ENCODE measurements at regions not wholly inside any gene's neighbourhood (a gene's known extent, or its start where the extent isn't known, plus 50 kb on each side); places are given as distances from the start of the nearest gene placed in this dataset.

GRCh38 chr10:36191009-36191408, 548.9 kb upstream of the FZD8 start:
- DNase-seq: no peak

GRCh38 chr10:36188461-36188860, 546.4 kb upstream of the FZD8 start:
- DNase-seq: peak; percentile 54

GRCh38 chr10:36188080-36188453, 546.0 kb upstream of the FZD8 start:
- DNase-seq: peak; percentile 64

- DNase-seq: peak; percentile 39
Observed at GRCh38 chr10:36187380-36188079, 545.4 kb upstream of the FZD8 start.

- DNase-seq: no peak
Observed at GRCh38 chr10:36185097-36185496, 543.0 kb upstream of the FZD8 start.

- DNase-seq: no peak
Observed at GRCh38 chr10:36183726-36184125, 541.6 kb upstream of the FZD8 start.

- DNase-seq: no peak
Observed at GRCh38 chr10:36183056-36183455, 541.0 kb upstream of the FZD8 start.

- DNase-seq: no peak
Observed at GRCh38 chr10:36182606-36183005, 540.5 kb upstream of the FZD8 start.

GRCh38 chr10:36182179-36182566, 540.1 kb upstream of the FZD8 start:
- DNase-seq: no peak

- DNase-seq: no peak
Observed at GRCh38 chr10:36181426-36182178, 539.5 kb upstream of the FZD8 start.

- no peak for DNase-seq
Observed at GRCh38 chr10:36178616-36179015, 536.5 kb upstream of the FZD8 start.

GRCh38 chr10:36177071-36177470, 535.0 kb upstream of the FZD8 start:
- no peak for DNase-seq

GRCh38 chr10:36175954-36176353, 533.9 kb upstream of the FZD8 start:
- no peak for DNase-seq

GRCh38 chr10:36173364-36173763, 531.3 kb upstream of the FZD8 start:
- DNase-seq: no peak

- DNase-seq: no peak
Observed at GRCh38 chr10:36171953-36172940, 530.2 kb upstream of the FZD8 start.

GRCh38 chr10:36171556-36171952, 529.5 kb upstream of the FZD8 start:
- no peak for DNase-seq

GRCh38 chr10:36170943-36171501, 528.9 kb upstream of the FZD8 start:
- DNase-seq: no peak

- DNase-seq: no peak
Observed at GRCh38 chr10:36170142-36170719, 528.1 kb upstream of the FZD8 start.

GRCh38 chr10:36168777-36169176, 526.7 kb upstream of the FZD8 start:
- no peak for DNase-seq

- DNase-seq: no peak
Observed at GRCh38 chr10:36164556-36165504, 522.7 kb upstream of the FZD8 start.

GRCh38 chr10:36163827-36164226, 521.7 kb upstream of the FZD8 start:
- no peak for DNase-seq

GRCh38 chr10:36157486-36157885, 515.4 kb upstream of the FZD8 start:
- DNase-seq: no peak
